Activated naive CD4-positive, alpha-beta T cell treated with anti-CD3 and anti-CD28 coated beads, Interleukin-2, amount 10 ng/mL, durations not matched to agents 7 days and 5 days (primary cell): ENCODE measurements at regions not wholly inside any gene's neighbourhood (a gene's known extent, or its start where the extent isn't known, plus 50 kb on each side); places are given as distances from the start of the nearest gene placed in this dataset.

Experiments used
- CTCF ChIA-PET: fragments of 350-600 bp; sonication (Branson Sonifier 250); formaldehyde crosslinking; loops from one replicate; lab custom pipeline; 2021; ENCODE audit warnings: antibody characterized with exemption; lab: Charles Lee
- DNase-seq: peaks from one replicate; pipeline ENCODE4 v3.0.0-alpha.2; 2020
- H3K27ac Mint-ChIP-seq: one replicate; pipeline ENCODE4 v1.8.0; 2021; ENCODE audit warnings: mild to moderate bottlenecking, moderate library complexity, mixed read lengths
- H3K27me3 Mint-ChIP-seq: one replicate; pipeline ENCODE4 v1.8.0; 2021; ENCODE audit warnings: mild to moderate bottlenecking, mixed read lengths
- H3K36me3 Mint-ChIP-seq: one replicate; pipeline ENCODE4 v1.8.0; 2021; ENCODE audit warnings: mixed read lengths
- H3K4me1 Mint-ChIP-seq: one replicate; pipeline ENCODE4 v1.8.0; 2021; ENCODE audit warnings: mixed read lengths
- H3K4me3 Mint-ChIP-seq: one replicate; pipeline ENCODE4 v1.8.0; 2021; ENCODE audit warnings: mild to moderate bottlenecking, moderate library complexity, mixed read lengths
- H3K9me3 Mint-ChIP-seq: one replicate; pipeline ENCODE4 v1.8.0; 2021; ENCODE audit warnings: mixed read lengths

- Mint-ChIP-seq H3K4me1 (no peaks in the 10 kb centered on the region), H3K4me3 (no peak overlapping the region), H3K27ac (no peak overlapping the region), H3K36me3 (no peaks in the 10 kb centered on the region), H3K9me3 (peaks cover 1% of the 10 kb centered on the region), H3K27me3 (no peaks in the 10 kb centered on the region)
- CTCF ChIA-PET: no interaction called here
- DNase-seq: no peak
These were observed 1528.0 kb downstream of the TECRL start for GRCh38 chr4:62881210-62881609.

- H3K9me3 Mint-ChIP-seq: peaks cover 5% of the 10 kb centered on the region
- H3K27ac Mint-ChIP-seq: no peak overlapping the region
- CTCF ChIA-PET: no interaction called here
- H3K36me3 Mint-ChIP-seq: no peaks in the 10 kb centered on the region
- no peak overlapping the region for H3K4me3 Mint-ChIP-seq
- no peaks in the 10 kb centered on the region for H3K4me1 Mint-ChIP-seq
- DNase-seq: no peak
- H3K27me3 Mint-ChIP-seq: no peaks in the 10 kb centered on the region
These were observed 1536.4 kb downstream of the TECRL start for GRCh38 chr4:62872856-62873255.

- no peak overlapping the region for H3K27ac Mint-ChIP-seq
- peaks cover 8% of the 10 kb centered on the region for H3K9me3 Mint-ChIP-seq
- no peaks in the 10 kb centered on the region for H3K27me3 Mint-ChIP-seq
- DNase-seq: no peak
- H3K4me1 Mint-ChIP-seq: no peaks in the 10 kb centered on the region
- H3K4me3 Mint-ChIP-seq: no peak overlapping the region
- CTCF ChIA-PET: no interaction called here
- H3K36me3 Mint-ChIP-seq: no peaks in the 10 kb centered on the region
These were observed 1538.2 kb downstream of the TECRL start for GRCh38 chr4:62871078-62871477.

DNA sequence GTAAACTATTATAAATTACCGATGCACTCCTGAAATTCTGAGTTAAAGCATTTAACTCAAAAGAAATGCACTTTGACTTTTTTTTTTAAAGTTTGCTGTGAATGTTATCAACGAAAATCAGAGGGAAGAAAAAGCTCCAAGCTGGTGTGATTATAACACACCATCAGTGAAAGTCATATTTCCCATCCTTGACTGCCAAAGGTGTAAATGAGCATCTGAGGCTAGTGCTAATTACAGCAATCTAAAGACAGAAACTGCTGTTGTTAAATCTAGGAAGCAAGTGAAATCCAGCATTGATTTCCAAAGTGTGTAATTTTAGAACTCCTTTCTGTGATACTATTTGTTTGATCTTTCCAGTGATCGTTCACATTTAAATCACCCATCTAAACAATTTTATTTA lies 1538.8 kb downstream of the TECRL start:
- Mint-ChIP-seq H3K4me3 (no peak overlapping the region), H3K36me3 (no peaks in the 10 kb centered on the region), H3K27me3 (no peaks in the 10 kb centered on the region), H3K9me3 (peaks cover 6% of the 10 kb centered on the region), H3K4me1 (no peaks in the 10 kb centered on the region), H3K27ac (no peak overlapping the region)
- CTCF ChIA-PET: no interaction called here
- no peak for DNase-seq

DNA sequence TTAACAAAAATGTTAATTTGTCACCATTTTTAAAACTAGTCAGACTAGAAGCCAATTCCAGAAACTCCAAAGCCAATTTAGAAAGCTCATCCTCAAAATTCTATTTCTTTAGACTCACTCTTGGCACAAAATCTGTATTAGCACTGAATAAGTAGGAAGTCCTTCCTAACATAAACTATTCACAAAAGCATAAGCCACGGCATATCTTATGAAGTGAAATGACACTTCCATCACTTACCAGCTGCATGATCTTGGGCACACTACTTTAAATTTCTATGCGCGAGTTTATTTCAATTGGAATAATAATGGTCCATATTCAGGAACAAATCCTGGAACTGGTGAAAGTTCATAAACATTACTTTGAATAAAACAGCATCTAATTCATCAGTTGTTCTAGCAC lies 1544.0 kb downstream of the TECRL start:
- Mint-ChIP-seq H3K36me3 (no peaks in the 10 kb centered on the region), H3K27ac (no peak overlapping the region), H3K27me3 (no peaks in the 10 kb centered on the region), H3K4me3 (no peak overlapping the region), H3K4me1 (no peaks in the 10 kb centered on the region), H3K9me3 (peaks cover 5% of the 10 kb centered on the region)
- CTCF ChIA-PET: no interaction called here
- no peak for DNase-seq

- CTCF ChIA-PET: no interaction called here
- Mint-ChIP-seq H3K9me3 (peaks cover 2% of the 10 kb centered on the region), H3K27ac (no peak overlapping the region), H3K27me3 (no peaks in the 10 kb centered on the region), H3K4me1 (no peaks in the 10 kb centered on the region), H3K36me3 (no peaks in the 10 kb centered on the region), H3K4me3 (no peak overlapping the region)
- DNase-seq: no peak
These were observed 1559.6 kb downstream of the TECRL start for GRCh38 chr4:62849696-62850095.

- no peaks in the 10 kb centered on the region for H3K27me3 Mint-ChIP-seq
- H3K4me1 Mint-ChIP-seq: no peaks in the 10 kb centered on the region
- H3K27ac Mint-ChIP-seq: no peak overlapping the region
- H3K4me3 Mint-ChIP-seq: no peak overlapping the region
- H3K36me3 Mint-ChIP-seq: no peaks in the 10 kb centered on the region
- H3K9me3 Mint-ChIP-seq: peaks cover 7% of the 10 kb centered on the region
- CTCF ChIA-PET: no interaction called here
- no peak for DNase-seq
These were observed 1573.6 kb downstream of the TECRL start for GRCh38 chr4:62835631-62836030.

DNA sequence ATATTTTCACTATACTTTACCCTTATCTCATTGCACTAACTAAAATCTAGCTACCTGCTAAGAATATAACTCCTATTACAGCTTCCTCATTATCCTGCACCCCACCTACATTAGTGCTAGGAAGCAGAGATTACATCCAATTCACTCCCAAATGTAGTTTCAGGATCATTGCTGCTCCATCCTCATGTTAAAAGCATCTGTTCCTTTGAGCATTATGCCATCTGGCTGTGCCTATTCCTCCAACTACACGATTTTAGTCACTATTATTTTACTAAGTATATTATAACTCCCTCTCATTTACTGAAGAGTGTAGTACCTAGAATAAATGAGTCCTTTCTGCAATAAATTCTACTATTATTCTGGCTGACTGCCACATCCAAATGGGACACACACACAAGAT lies 1586.9 kb downstream of the TECRL start:
- H3K4me1 Mint-ChIP-seq: no peaks in the 10 kb centered on the region
- no peaks in the 10 kb centered on the region for H3K36me3 Mint-ChIP-seq
- H3K9me3 Mint-ChIP-seq: peaks cover 12% of the 10 kb centered on the region
- CTCF ChIA-PET: no interaction called here
- no peak overlapping the region for H3K4me3 Mint-ChIP-seq
- no peak overlapping the region for H3K27ac Mint-ChIP-seq
- H3K27me3 Mint-ChIP-seq: no peaks in the 10 kb centered on the region
- DNase-seq: no peak

- H3K27ac Mint-ChIP-seq: no peak overlapping the region
These were observed 1592.7 kb downstream of the TECRL start for GRCh38 chr4:62816566-62816965.

DNA sequence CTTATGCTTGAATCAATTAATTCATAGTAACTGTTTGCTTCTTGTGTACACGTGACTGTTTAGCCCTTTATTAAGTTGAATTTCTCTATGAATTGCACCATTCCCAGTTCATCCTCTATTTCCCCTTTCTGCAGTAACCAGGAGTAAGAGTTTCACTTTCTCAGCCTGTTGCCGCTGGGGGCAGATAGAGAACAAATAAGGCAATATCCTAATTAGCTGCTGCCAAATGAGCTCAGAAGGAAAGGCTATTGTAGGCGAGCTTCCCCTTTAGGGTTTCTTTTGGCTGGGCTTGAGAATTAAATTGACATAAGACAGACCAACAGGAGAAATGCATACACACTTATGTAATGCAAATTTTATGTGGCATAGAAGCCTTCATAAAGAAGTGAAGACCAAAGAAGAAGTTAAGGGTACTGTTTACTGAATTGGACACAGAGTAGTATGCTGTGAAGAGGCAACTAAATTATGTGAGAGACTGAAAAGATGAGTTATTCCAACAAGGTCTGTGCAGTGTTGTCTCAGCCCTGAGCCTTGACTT lies 1594.7 kb downstream of the TECRL start:
- CTCF ChIA-PET: no interaction called here
- Mint-ChIP-seq H3K27me3 (no peaks in the 10 kb centered on the region), H3K36me3 (no peaks in the 10 kb centered on the region), H3K4me1 (no peaks in the 10 kb centered on the region), H3K27ac (no peak overlapping the region), H3K4me3 (no peak overlapping the region), H3K9me3 (peaks cover 2% of the 10 kb centered on the region)
- no peak for DNase-seq

More at GRCh38 chr4:62816566-62816965, 1592.7 kb downstream of the TECRL start:
- H3K4me3 Mint-ChIP-seq: no peak overlapping the region
- DNase-seq: no peak
- CTCF ChIA-PET: no interaction called here
- no peaks in the 10 kb centered on the region for H3K4me1 Mint-ChIP-seq
- no peaks in the 10 kb centered on the region for H3K27me3 Mint-ChIP-seq
- H3K9me3 Mint-ChIP-seq: peaks cover 3% of the 10 kb centered on the region
- no peaks in the 10 kb centered on the region for H3K36me3 Mint-ChIP-seq

- no peak for DNase-seq
These were observed 1602.4 kb downstream of the TECRL start for GRCh38 chr4:62806816-62807215.

DNA sequence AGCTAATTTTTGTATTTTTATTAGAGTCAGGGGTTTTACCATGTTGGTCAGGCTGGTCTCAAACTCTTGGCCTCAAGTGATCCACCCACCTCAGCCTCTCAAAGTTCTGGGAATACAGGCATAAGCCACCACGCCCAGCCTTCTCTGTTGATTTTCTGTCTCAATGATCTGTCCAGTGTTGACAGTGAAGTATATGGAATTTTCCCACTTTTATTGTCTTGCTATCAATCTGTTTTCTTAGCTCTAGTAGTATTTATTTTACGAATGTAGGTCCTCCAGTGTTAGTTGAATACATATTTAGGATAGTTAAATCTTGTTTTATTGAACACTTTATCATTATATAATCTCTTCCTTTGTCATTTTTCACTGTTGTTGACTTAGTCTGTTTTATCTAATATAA lies 1603.9 kb downstream of the ADGRL3 start:
- Mint-ChIP-seq H3K36me3 (no peaks in the 10 kb centered on the region), H3K27ac (no peak overlapping the region), H3K4me1 (no peaks in the 10 kb centered on the region), H3K9me3 (peaks cover 6% of the 10 kb centered on the region), H3K27me3 (no peaks in the 10 kb centered on the region), H3K4me3 (no peak overlapping the region)
- CTCF ChIA-PET: no interaction called here
- no peak for DNase-seq

More at GRCh38 chr4:62806816-62807215, 1602.4 kb downstream of the TECRL start:
- CTCF ChIA-PET: no interaction called here
- H3K4me3 Mint-ChIP-seq: no peak overlapping the region
- H3K9me3 Mint-ChIP-seq: peaks cover 8% of the 10 kb centered on the region
- no peaks in the 10 kb centered on the region for H3K27me3 Mint-ChIP-seq
- no peaks in the 10 kb centered on the region for H3K36me3 Mint-ChIP-seq
- H3K27ac Mint-ChIP-seq: no peak overlapping the region
- H3K4me1 Mint-ChIP-seq: no peaks in the 10 kb centered on the region

GRCh38 chr4:62797221-62797620 lies 1597.1 kb downstream of the ADGRL3 start:
- H3K36me3 Mint-ChIP-seq: no peaks in the 10 kb centered on the region
- CTCF ChIA-PET: no interaction called here
- no peak for DNase-seq

DNA sequence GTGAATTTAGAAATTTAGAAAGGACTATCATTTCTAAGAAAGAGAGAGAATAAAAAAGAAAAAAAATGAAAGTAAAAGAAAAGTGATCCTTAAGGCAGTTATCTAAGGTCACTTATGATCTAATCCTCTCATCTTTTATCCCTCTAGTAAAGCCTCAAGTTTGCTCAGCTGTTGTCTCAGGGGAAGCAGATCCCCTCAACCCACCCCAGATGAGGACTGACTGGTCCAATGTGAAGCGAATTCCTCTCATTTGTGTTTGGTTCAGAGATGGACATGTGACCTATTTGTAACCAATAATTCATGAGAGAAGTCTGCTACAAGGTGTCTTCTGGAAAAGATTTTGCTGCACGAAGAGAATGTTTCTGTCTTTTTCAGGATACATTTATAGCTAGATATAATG lies 1591.3 kb downstream of the ADGRL3 start:
- CTCF ChIA-PET: no interaction called here
- Mint-ChIP-seq H3K4me1 (no peaks in the 10 kb centered on the region), H3K9me3 (peaks cover 2% of the 10 kb centered on the region), H3K4me3 (no peak overlapping the region), H3K27ac (no peak overlapping the region), H3K36me3 (no peaks in the 10 kb centered on the region), H3K27me3 (no peaks in the 10 kb centered on the region)
- no peak for DNase-seq

More at GRCh38 chr4:62797221-62797620, 1597.1 kb downstream of the ADGRL3 start:
- no peaks in the 10 kb centered on the region for H3K9me3 Mint-ChIP-seq
- no peak overlapping the region for H3K27ac Mint-ChIP-seq
- no peaks in the 10 kb centered on the region for H3K4me1 Mint-ChIP-seq
- H3K4me3 Mint-ChIP-seq: no peak overlapping the region
- H3K27me3 Mint-ChIP-seq: no peaks in the 10 kb centered on the region

DNA sequence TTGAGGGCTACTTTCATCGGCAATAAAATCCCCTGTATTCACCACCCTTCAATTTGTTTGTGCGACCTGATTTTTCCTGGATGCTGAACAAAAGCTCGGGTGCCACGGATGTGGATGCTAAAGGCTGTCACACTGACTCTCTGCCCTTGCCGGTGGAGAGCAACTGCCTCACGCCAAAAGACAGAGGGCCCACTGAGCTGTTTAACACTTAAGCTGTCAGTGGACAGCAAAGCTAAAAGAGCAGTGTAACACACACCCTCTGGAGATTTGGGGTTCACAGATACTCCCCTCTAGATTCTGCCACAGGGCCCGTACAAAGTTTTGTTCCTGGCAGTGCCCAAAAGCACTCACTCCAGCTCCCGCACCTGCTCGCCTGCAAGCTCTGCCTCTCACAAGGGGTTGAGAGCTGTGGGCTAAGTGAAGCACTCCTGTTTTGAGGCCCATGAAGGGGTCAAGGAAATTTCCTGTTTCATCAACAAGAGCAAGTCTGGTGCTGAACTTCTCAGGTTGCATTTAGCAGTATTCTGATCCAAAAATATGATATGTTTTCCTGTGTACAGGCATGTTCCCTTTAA lies 1571.9 kb downstream of the ADGRL3 start:
- Mint-ChIP-seq H3K27me3 (no peaks in the 10 kb centered on the region), H3K36me3 (no peaks in the 10 kb centered on the region), H3K9me3 (peaks cover 6% of the 10 kb centered on the region), H3K4me3 (no peak overlapping the region), H3K27ac (no peak overlapping the region), H3K4me1 (no peaks in the 10 kb centered on the region)
- no peak for DNase-seq
- CTCF ChIA-PET: no interaction called here
